Stomach (tissue), 4 donors: ENCODE measurements at regions not wholly inside any gene's neighbourhood (a gene's known extent, or its start where the extent isn't known, plus 50 kb on each side); places are given as distances from the start of the nearest gene placed in this dataset.

ENCODE experiments used
- CTCF ChIP-seq, 7 experiments: fragments of 450-650 bp in 4 of 7; fragments of 200-600 bp in 3 of 7; sonication (generic) in 3 of 7; IDR thresholded peaks; one replicate each; pipeline ENCODE4 v1.5.1; 2016 to 2019; ENCODE audit warnings: antibody characterized with exemption in 7 of 7, control low read depth in 2 of 7, mild to moderate bottlenecking in 1 of 7
- POLR2A ChIP-seq, 4 donors: fragments of 450-650 bp; IDR thresholded peaks; one replicate each; pipeline ENCODE4 v1.6.1; 2016; ENCODE audit warnings: antibody characterized with exemption in 4 of 4, control low read depth in 2 of 4, mild to moderate bottlenecking in 1 of 4, moderate library complexity in 1 of 4
- POLR2AphosphoS5 ChIP-seq, 3 donors: sonication (generic); formaldehyde crosslinking; IDR thresholded peaks; one replicate each; pipeline ENCODE4 v1.6.1; 2016; ENCODE audit warnings: antibody characterized with exemption in 3 of 3

GRCh38 chr14:86796221-86797074 is 1196.5 kb downstream of the GALC start:
- TF ChIP-seq CTCF (IDR thresholded peaks at IDR 0.05) (no peak), POLR2A (IDR thresholded peaks at IDR 0.05) (no peak), POLR2AphosphoS5 (IDR thresholded peaks at IDR 0.05) (no peak)
